Adrenal gland (tissue), 5 donors: ENCODE measurements at regions not wholly inside any gene's neighbourhood (a gene's known extent, or its start where the extent isn't known, plus 50 kb on each side); places are given as distances from the start of the nearest gene placed in this dataset.

Source experiments
- POLR2A ChIP-seq, 2 donors: fragments of 450-650 bp; IDR thresholded peaks; one replicate each; pipeline ENCODE4 v1.6.1; 2017; ENCODE audit warnings: antibody characterized with exemption in 2 of 2, mild to moderate bottlenecking in 2 of 2, moderate library complexity in 1 of 2
- TF ChIP-seq, protein P1 (sequence below), 6 experiments: fragments of 450-650 bp in 4 of 6; fragments of 200-600 bp in 2 of 6; sonication (generic) in 1 of 6; IDR thresholded peaks; 1 replicate in 5 of 6; 2 replicates in 1 of 6; pipeline versions ENCODE4 v1.5.1 to v1.8.0; 2016 to 2021; ENCODE audit warnings: antibody characterized with exemption in 6 of 6, mild to moderate bottlenecking in 2 of 6, moderate library complexity in 1 of 6
- donor health status: DM: no; HTN: no; CAD: no.

DNA sequence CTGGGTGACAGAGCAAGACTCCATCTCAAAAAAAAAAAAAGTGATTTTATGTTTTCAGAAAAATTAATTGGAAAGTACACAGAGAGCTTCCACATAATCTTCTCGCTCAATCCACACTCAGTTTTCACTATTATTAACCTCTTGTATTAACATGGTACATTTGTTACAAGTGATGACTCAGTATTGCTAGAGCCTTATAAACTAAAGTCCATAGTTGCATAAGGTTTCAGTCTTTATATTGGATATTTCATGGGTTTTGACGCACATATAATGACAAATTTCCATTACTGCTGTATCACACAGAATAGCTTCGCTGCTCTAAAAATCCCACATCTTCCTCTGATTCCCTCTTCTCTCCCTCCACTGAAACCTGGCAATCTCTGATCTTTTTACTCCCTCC lies 603.5 kb downstream of the XIRP2 start:
- no peak for TF ChIP-seq POLR2A (IDR thresholded peaks at IDR 0.05)
- TF ChIP-seq, protein P1, sequence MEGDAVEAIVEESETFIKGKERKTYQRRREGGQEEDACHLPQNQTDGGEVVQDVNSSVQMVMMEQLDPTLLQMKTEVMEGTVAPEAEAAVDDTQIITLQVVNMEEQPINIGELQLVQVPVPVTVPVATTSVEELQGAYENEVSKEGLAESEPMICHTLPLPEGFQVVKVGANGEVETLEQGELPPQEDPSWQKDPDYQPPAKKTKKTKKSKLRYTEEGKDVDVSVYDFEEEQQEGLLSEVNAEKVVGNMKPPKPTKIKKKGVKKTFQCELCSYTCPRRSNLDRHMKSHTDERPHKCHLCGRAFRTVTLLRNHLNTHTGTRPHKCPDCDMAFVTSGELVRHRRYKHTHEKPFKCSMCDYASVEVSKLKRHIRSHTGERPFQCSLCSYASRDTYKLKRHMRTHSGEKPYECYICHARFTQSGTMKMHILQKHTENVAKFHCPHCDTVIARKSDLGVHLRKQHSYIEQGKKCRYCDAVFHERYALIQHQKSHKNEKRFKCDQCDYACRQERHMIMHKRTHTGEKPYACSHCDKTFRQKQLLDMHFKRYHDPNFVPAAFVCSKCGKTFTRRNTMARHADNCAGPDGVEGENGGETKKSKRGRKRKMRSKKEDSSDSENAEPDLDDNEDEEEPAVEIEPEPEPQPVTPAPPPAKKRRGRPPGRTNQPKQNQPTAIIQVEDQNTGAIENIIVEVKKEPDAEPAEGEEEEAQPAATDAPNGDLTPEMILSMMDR (IDR thresholded peaks at IDR 0.05): no peak
